Astrocyte of the cerebellum (primary cell): ENCODE measurements at regions not wholly inside any gene's neighbourhood (a gene's known extent, or its start where the extent isn't known, plus 50 kb on each side); places are given as distances from the start of the nearest gene placed in this dataset.

Experiments used
- DNase-seq: peaks from one replicate; pipeline ENCODE4 v3.0.0-alpha.2; 2011; ENCODE audit warnings: low read depth
- H3K4me3 ChIP-seq: 2 replicates; pipeline ENCODE4 v1.5.1; 2011; ENCODE audit warnings: mild to moderate bottlenecking, low read depth, low read length, moderate library complexity
- CTCF ChIP-seq: IDR thresholded peaks from 2 replicates; pipeline ENCODE4 v1.5.1; 2012; ENCODE audit warnings: low read length, low read depth, moderate library complexity, mild to moderate bottlenecking; ENCODE audit errors: missing control alignments
- in situ Hi-C: cut with HindIII; loops from 2 replicates; pipeline ENCODE4 v1.10.0; 2017; ENCODE audit warnings: low sequenced_read_pairs

GRCh38 chr10:9301554-9301953 lies 1247.1 kb downstream of the GATA3 start:
- DNase-seq: no peak
- H3K4me3 ChIP-seq: no peak overlapping the region
- in situ Hi-C loops: no loop called here
- TF ChIP-seq CTCF: no peak

GRCh38 chr10:9302140-9302746 lies 1247.8 kb downstream of the GATA3 start:
- peak; percentile 16 for TF ChIP-seq CTCF
- H3K4me3 ChIP-seq: no peak overlapping the region
- in situ Hi-C loops: no loop called here
- peak; percentile 45 for DNase-seq

- DNase-seq: peak; percentile 19
Measured at GRCh38 chr10:9305018-9305655, 1250.6 kb downstream of the GATA3 start.

GRCh38 chr10:9311702-9312499 lies 1257.4 kb downstream of the GATA3 start:
- peak; percentile 32 for TF ChIP-seq CTCF
- in situ Hi-C loops: no loop called here
- no peak overlapping the region for H3K4me3 ChIP-seq
- DNase-seq: no peak

More at GRCh38 chr10:9305018-9305655, 1250.6 kb downstream of the GATA3 start:
- H3K4me3 ChIP-seq: no peak overlapping the region
- in situ Hi-C loops: no loop called here
- TF ChIP-seq CTCF: peak; percentile 30

- in situ Hi-C loops: no loop called here
- H3K4me3 ChIP-seq: no peak overlapping the region
- no peak for DNase-seq
- TF ChIP-seq CTCF: no peak
Measured at GRCh38 chr10:9315292-9315691, 1260.8 kb downstream of the GATA3 start.

- peak; percentile 58 for TF ChIP-seq CTCF
- peak; percentile 53 for DNase-seq
- in situ Hi-C loops: no loop called here
- no peak overlapping the region for H3K4me3 ChIP-seq
Measured at GRCh38 chr10:9331583-9332008, 1277.1 kb downstream of the GATA3 start.
